Testis (tissue), 2 donors: ENCODE measurements at regions not wholly inside any gene's neighbourhood (a gene's known extent, or its start where the extent isn't known, plus 50 kb on each side); places are given as distances from the start of the nearest gene placed in this dataset.

Source experiments
- CTCF ChIP-seq, 3 experiments: fragments of 450-650 bp in 2 of 3; fragments of 200-600 bp in 1 of 3; sonication (generic) in 1 of 3; IDR thresholded peaks; one replicate each; pipeline ENCODE4 v1.5.1; 2016 to 2019; ENCODE audit warnings: antibody characterized with exemption in 3 of 3, mild to moderate bottlenecking in 2 of 3, moderate library complexity in 1 of 3
- POLR2A ChIP-seq: fragments of 450-650 bp; IDR thresholded peaks from one replicate; pipeline ENCODE4 v1.6.1; 2017; ENCODE audit warnings: antibody characterized with exemption, mild to moderate bottlenecking, moderate library complexity

GRCh38 chr5:42059778-42060464 lies 134.8 kb downstream of the FBXO4 start:
- TF ChIP-seq CTCF (IDR thresholded peaks at IDR 0.05) (no peak), POLR2A (no peak)
